ENCODE measurements at regions not wholly inside any gene's neighbourhood (a gene's known extent, or its start where the extent isn't known, plus 50 kb on each side); places are given as distances from the start of the nearest gene placed in this dataset.

DNA sequence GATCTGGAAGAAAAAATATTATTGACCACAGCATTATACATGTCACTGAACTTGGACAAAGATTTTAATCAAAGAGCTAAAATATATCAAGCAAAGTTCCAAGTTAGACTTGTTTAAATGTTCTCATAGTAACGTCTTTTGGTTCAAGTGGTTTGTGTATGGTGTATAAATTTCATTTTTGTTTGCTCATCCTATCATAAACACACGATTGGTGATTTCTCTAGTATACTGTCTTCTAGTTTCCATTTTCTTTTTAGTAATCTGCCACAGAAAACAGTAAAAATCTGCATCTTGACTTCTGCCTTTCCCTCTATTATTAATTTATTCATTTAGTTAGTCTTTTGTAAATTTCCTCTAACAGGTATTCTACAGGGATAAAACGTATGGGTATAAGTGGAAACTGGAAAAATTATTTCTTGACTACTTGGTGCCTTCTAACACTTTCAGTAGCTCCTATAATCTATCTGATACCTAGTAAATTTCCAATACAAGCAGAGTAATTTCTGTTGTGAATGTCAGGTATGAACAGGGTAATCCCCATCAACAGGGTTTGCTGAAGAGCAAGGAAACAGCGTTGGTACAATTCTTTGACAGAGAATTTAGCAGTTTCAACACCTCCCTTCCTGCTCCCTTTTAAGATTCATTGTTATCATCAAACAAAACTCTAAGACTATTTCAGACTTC is 268.0 kb downstream of the PTPRC start:
- TF ChIP-seq, protein P1, sequence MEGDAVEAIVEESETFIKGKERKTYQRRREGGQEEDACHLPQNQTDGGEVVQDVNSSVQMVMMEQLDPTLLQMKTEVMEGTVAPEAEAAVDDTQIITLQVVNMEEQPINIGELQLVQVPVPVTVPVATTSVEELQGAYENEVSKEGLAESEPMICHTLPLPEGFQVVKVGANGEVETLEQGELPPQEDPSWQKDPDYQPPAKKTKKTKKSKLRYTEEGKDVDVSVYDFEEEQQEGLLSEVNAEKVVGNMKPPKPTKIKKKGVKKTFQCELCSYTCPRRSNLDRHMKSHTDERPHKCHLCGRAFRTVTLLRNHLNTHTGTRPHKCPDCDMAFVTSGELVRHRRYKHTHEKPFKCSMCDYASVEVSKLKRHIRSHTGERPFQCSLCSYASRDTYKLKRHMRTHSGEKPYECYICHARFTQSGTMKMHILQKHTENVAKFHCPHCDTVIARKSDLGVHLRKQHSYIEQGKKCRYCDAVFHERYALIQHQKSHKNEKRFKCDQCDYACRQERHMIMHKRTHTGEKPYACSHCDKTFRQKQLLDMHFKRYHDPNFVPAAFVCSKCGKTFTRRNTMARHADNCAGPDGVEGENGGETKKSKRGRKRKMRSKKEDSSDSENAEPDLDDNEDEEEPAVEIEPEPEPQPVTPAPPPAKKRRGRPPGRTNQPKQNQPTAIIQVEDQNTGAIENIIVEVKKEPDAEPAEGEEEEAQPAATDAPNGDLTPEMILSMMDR (IDR thresholded peaks at IDR 0.05; ENCODE audit: insufficient read depth, low read depth, low read length): no peak
- no peak for TF ChIP-seq EZH2 (IDR thresholded peaks at IDR 0.05; ENCODE audit: insufficient read depth, low read length)

Data from astrocyte (in vitro differentiated cells and primary cell).